KMS-11 (cell line): ENCODE measurements at regions not wholly inside any gene's neighbourhood (a gene's known extent, or its start where the extent isn't known, plus 50 kb on each side); places are given as distances from the start of the nearest gene placed in this dataset.

Source experiments
- H2AFZ ChIP-seq: fragments of 200-600 bp; sonication (generic); 2 replicates; pipeline ENCODE4 v1.6.1; 2016; ENCODE audit warnings: antibody characterized with exemption, mixed run types, low read depth
- H3K27ac ChIP-seq: fragments of 200-600 bp; sonication (generic); 2 replicates; pipeline ENCODE4 v1.6.1; 2016; ENCODE audit warnings: mild to moderate bottlenecking, mixed run types
- H3K27me3 ChIP-seq: fragments of 200-600 bp; sonication (generic); 2 replicates; pipeline ENCODE4 v1.6.1; 2017; ENCODE audit warnings: mild to moderate bottlenecking, low read depth, mixed run types, moderate library complexity; ENCODE audit not compliant: insufficient read depth
- H3K36me3 ChIP-seq: fragments of 200-600 bp; sonication (generic); 2 replicates; pipeline ENCODE4 v1.6.1; 2017; ENCODE audit warnings: mild to moderate bottlenecking, mixed run types; ENCODE audit not compliant: insufficient read depth
- H3K4me1 ChIP-seq: fragments of 200-600 bp; sonication (generic); 2 replicates; pipeline ENCODE4 v1.6.1; 2016; ENCODE audit warnings: mild to moderate bottlenecking, low read depth, mixed run types; ENCODE audit not compliant: poor library complexity, severe bottlenecking
- H3K4me2 ChIP-seq: fragments of 200-600 bp; sonication (generic); 2 replicates; pipeline ENCODE4 v1.7.0; 2016; ENCODE audit warnings: mild to moderate bottlenecking, mixed run types
- H3K4me3 ChIP-seq: fragments of 200-600 bp; sonication (generic); IDR thresholded peaks from 2 replicates; pipeline ENCODE4 v1.6.1; 2017; ENCODE audit warnings: low read depth, low read length, mixed read lengths; ENCODE audit not compliant: insufficient read depth
- H3K79me2 ChIP-seq: fragments of 200-600 bp; sonication (generic); 2 replicates; pipeline ENCODE4 v1.6.1; 2016; ENCODE audit warnings: low read depth, mixed run types; ENCODE audit not compliant: insufficient read depth
- H3K9ac ChIP-seq: fragments of 200-600 bp; sonication (generic); 2 replicates; pipeline ENCODE4 v1.6.1; 2016; ENCODE audit warnings: mild to moderate bottlenecking, mixed run types
- H4K20me1 ChIP-seq: fragments of 200-600 bp; sonication (generic); 2 replicates; pipeline ENCODE4 v1.6.1; 2016; ENCODE audit warnings: mild to moderate bottlenecking, mixed run types; ENCODE audit not compliant: insufficient read depth
- CTCF ChIP-seq: fragments of 200-600 bp; sonication (generic); conservative IDR thresholded peaks from 2 replicates; pipeline ENCODE4 v1.6.1; 2017; ENCODE audit warnings: low read depth, mild to moderate bottlenecking, antibody characterized with exemption, low read length, moderate library complexity, mixed read lengths

- no peaks in the 10 kb centered on the region for H4K20me1 ChIP-seq
- no peak overlapping the region for H3K4me2 ChIP-seq
- no peaks in the 10 kb centered on the region for H3K27me3 ChIP-seq
- no peak for TF ChIP-seq CTCF
- H3K9ac ChIP-seq: no peak overlapping the region
- H3K79me2 ChIP-seq: no peaks in the 10 kb centered on the region
- H3K27ac ChIP-seq: no peak overlapping the region
- no peaks in the 10 kb centered on the region for H3K4me1 ChIP-seq
- H3K4me3 ChIP-seq: no peak overlapping the region
- no peak overlapping the region for H2AFZ ChIP-seq
- H3K36me3 ChIP-seq: no peaks in the 10 kb centered on the region
Measured at GRCh38 chr16:58807276-58807675, 73.2 kb upstream of the GOT2 start.

GRCh38 chr16:58801838-58802237, 67.7 kb upstream of the GOT2 start:
- Histone ChIP-seq H2AFZ (no peak overlapping the region), H3K27ac (no peak overlapping the region), H3K36me3 (no peaks in the 10 kb centered on the region), H3K79me2 (no peaks in the 10 kb centered on the region), H3K4me1 (no peaks in the 10 kb centered on the region), H4K20me1 (no peaks in the 10 kb centered on the region), H3K4me2 (no peak overlapping the region), H3K4me3 (no peak overlapping the region), H3K27me3 (no peaks in the 10 kb centered on the region), H3K9ac (no peak overlapping the region)
- no peak for TF ChIP-seq CTCF

- no peak overlapping the region for H3K4me2 ChIP-seq
- TF ChIP-seq CTCF: no peak
- no peak overlapping the region for H3K4me3 ChIP-seq
- H3K27me3 ChIP-seq: no peaks in the 10 kb centered on the region
- no peak overlapping the region for H3K9ac ChIP-seq
- H3K36me3 ChIP-seq: no peaks in the 10 kb centered on the region
- H3K79me2 ChIP-seq: no peaks in the 10 kb centered on the region
- no peak overlapping the region for H3K27ac ChIP-seq
- no peak overlapping the region for H2AFZ ChIP-seq
- H3K4me1 ChIP-seq: no peaks in the 10 kb centered on the region
- no peaks in the 10 kb centered on the region for H4K20me1 ChIP-seq
Measured at GRCh38 chr16:58797137-58797801, 63.2 kb upstream of the GOT2 start.

- H3K4me1 ChIP-seq: no peaks in the 10 kb centered on the region
- no peaks in the 10 kb centered on the region for H3K79me2 ChIP-seq
- H4K20me1 ChIP-seq: no peaks in the 10 kb centered on the region
- H3K36me3 ChIP-seq: no peaks in the 10 kb centered on the region
- no peak for TF ChIP-seq CTCF
- H2AFZ ChIP-seq: no peak overlapping the region
- H3K9ac ChIP-seq: no peak overlapping the region
- no peak overlapping the region for H3K27ac ChIP-seq
- H3K27me3 ChIP-seq: no peaks in the 10 kb centered on the region
- H3K4me3 ChIP-seq: no peak overlapping the region
- H3K4me2 ChIP-seq: no peak overlapping the region
Measured at GRCh38 chr16:58793366-58793765, 59.2 kb upstream of the GOT2 start.
